Activated naive CD8-positive, alpha-beta T cell treated with anti-CD3 and anti-CD28 coated beads, Interleukin-2, amount 50 U/mL, for 24 hours (primary cell): ENCODE measurements at regions not wholly inside any gene's neighbourhood (a gene's known extent, or its start where the extent isn't known, plus 50 kb on each side); places are given as distances from the start of the nearest gene placed in this dataset.
"Not testable (repeated sequence)": the region's sequence is repeated elsewhere in the genome, so short reads cannot be mapped to it uniquely, and the experiment has no call there.

ENCODE experiments used
- ATAC-seq: fragments of 150-1000 bp; cut with Tn5 transposase; one replicate; pipeline ENCODE4 v1.10.0; 2021
- DNase-seq: peaks from one replicate; pipeline ENCODE4 v3.0.0; 2021
- H3K27ac Mint-ChIP-seq: one replicate; pipeline ENCODE4 v1.8.0; 2021; ENCODE audit warnings: mild to moderate bottlenecking, mixed read lengths
- H3K27me3 Mint-ChIP-seq: one replicate; pipeline ENCODE4 v1.8.0; 2021; ENCODE audit warnings: mixed read lengths
- H3K36me3 Mint-ChIP-seq: one replicate; pipeline ENCODE4 v1.8.0; 2021; ENCODE audit warnings: low read depth, mixed read lengths
- H3K4me1 Mint-ChIP-seq: one replicate; pipeline ENCODE4 v1.8.0; 2021; ENCODE audit warnings: mixed read lengths
- H3K4me3 Mint-ChIP-seq: one replicate; pipeline ENCODE4 v1.8.0; 2021; ENCODE audit warnings: mild to moderate bottlenecking, moderate library complexity, mixed read lengths
- H3K9me3 Mint-ChIP-seq: one replicate; pipeline ENCODE4 v1.8.0; 2021; ENCODE audit warnings: mixed read lengths

GRCh38 chr21:35796844-35797243, 263.5 kb downstream of the SETD4 start:
- DNase-seq (no peak), ATAC-seq (no peak)
- peaks cover 4% of the 10 kb centered on the region for H3K9me3 Mint-ChIP-seq
- peaks cover 11% of the 10 kb centered on the region for H3K4me1 Mint-ChIP-seq
- H3K27ac Mint-ChIP-seq = no peak overlapping the region
- peaks cover 2% of the 10 kb centered on the region for H3K27me3 Mint-ChIP-seq
- H3K36me3 Mint-ChIP-seq = no peaks in the 10 kb centered on the region
- H3K4me3 Mint-ChIP-seq = no peak overlapping the region

GRCh38 chr21:35794527-35794926, 265.8 kb downstream of the SETD4 start:
- DNase-seq, H3K9me3 Mint-ChIP-seq, H3K4me1 Mint-ChIP-seq, ATAC-seq, H3K27me3 Mint-ChIP-seq, H3K36me3 Mint-ChIP-seq, H3K4me3 Mint-ChIP-seq, H3K27ac Mint-ChIP-seq: not testable (repeated sequence)

- no peak for ATAC-seq
- H3K27ac Mint-ChIP-seq = no peak overlapping the region
- peaks cover 2% of the 10 kb centered on the region for H3K27me3 Mint-ChIP-seq
- no peaks in the 10 kb centered on the region for H3K36me3 Mint-ChIP-seq
- H3K4me3 Mint-ChIP-seq = no peak overlapping the region
- peaks cover 4% of the 10 kb centered on the region for H3K9me3 Mint-ChIP-seq
- no peaks in the 10 kb centered on the region for H3K4me1 Mint-ChIP-seq
- no peak for DNase-seq
Measured at GRCh38 chr21:35792569-35793305, 267.6 kb downstream of the SETD4 start.

DNA sequence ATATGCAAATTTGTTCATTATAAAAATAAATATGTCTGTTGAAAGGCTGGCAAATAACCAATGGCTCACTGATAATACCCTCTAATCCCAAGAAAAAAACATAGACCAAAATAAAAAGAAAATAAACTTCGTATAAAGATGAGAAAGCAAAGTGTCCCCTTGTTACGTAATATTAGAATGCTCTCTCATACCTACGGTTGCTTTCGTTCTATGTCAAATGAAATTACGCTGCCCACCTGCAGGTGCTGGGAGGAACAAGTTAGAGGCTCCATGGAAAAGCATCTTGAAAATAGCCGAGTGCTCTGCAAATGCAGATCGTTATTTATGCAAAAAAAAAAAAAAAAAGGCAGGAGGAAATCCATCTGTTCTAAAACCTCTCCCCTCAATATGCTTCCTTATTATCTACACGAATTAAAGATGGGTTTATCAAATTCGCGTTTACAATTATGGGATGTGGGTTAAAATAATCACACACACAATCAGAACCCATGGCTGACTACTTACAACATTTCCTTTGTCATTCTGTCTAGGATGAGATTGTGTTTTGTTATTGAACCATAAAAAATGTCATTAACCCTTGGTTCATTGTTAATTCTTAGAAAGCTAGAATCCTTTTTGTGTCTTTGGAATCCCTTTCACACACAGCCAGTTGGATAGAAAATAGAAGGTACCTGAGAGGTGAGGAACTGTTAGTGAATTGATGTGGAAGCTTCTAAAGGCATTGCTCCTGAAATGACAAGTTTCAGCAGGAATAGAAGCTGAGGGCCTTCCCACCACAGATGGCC, 268.6 kb downstream of the SETD4 start:
- Mint-ChIP-seq H3K4me1 (no peaks in the 10 kb centered on the region), H3K4me3 (no peak overlapping the region), H3K27me3 (peaks cover 5% of the 10 kb centered on the region), H3K27ac (no peak overlapping the region), H3K9me3 (peaks cover 4% of the 10 kb centered on the region), H3K36me3 (no peaks in the 10 kb centered on the region)
- ATAC-seq (no peak), DNase-seq (no peak)

GRCh38 chr21:35783721-35784120, 276.6 kb downstream of the SETD4 start:
- H3K36me3 Mint-ChIP-seq = no peaks in the 10 kb centered on the region
- peaks cover 3% of the 10 kb centered on the region for H3K27me3 Mint-ChIP-seq
- no peak for DNase-seq
- no peak for ATAC-seq
- no peaks in the 10 kb centered on the region for H3K4me1 Mint-ChIP-seq
- H3K4me3 Mint-ChIP-seq = no peak overlapping the region
- no peaks in the 10 kb centered on the region for H3K9me3 Mint-ChIP-seq
- no peak overlapping the region for H3K27ac Mint-ChIP-seq

- H3K9me3 Mint-ChIP-seq = no peaks in the 10 kb centered on the region
- no peak overlapping the region for H3K4me3 Mint-ChIP-seq
- ATAC-seq (no peak), DNase-seq (no peak)
- peaks cover 3% of the 10 kb centered on the region for H3K27me3 Mint-ChIP-seq
- no peaks in the 10 kb centered on the region for H3K4me1 Mint-ChIP-seq
- H3K36me3 Mint-ChIP-seq = no peaks in the 10 kb centered on the region
- H3K27ac Mint-ChIP-seq = no peak overlapping the region
Measured at GRCh38 chr21:35782667-35783066, 277.7 kb downstream of the SETD4 start.

DNA sequence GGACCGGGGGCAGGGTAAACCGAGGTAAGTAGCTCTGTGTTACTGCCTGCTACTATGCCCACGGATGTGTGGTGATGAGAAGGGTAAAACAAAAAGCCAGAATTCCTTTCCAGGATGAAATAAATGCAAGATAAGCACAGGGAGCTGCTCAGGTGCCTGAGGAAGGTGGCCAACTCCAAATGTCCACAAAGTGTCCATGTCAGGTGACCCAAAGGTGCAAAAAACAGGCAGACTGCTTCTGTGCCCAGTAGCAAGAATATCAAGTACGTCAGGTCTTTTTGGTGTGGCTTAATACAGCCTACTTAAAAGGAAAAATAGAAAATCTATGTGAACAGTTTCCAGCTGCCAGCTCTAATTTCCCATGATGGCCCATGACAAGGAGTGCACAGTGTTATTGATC, 279.3 kb downstream of the SETD4 start:
- ATAC-seq (no peak), DNase-seq (no peak)
- H3K4me1 Mint-ChIP-seq = no peaks in the 10 kb centered on the region
- H3K27me3 Mint-ChIP-seq = no peaks in the 10 kb centered on the region
- H3K9me3 Mint-ChIP-seq = no peaks in the 10 kb centered on the region
- no peak overlapping the region for H3K4me3 Mint-ChIP-seq
- no peaks in the 10 kb centered on the region for H3K36me3 Mint-ChIP-seq
- H3K27ac Mint-ChIP-seq = no peak overlapping the region

DNA sequence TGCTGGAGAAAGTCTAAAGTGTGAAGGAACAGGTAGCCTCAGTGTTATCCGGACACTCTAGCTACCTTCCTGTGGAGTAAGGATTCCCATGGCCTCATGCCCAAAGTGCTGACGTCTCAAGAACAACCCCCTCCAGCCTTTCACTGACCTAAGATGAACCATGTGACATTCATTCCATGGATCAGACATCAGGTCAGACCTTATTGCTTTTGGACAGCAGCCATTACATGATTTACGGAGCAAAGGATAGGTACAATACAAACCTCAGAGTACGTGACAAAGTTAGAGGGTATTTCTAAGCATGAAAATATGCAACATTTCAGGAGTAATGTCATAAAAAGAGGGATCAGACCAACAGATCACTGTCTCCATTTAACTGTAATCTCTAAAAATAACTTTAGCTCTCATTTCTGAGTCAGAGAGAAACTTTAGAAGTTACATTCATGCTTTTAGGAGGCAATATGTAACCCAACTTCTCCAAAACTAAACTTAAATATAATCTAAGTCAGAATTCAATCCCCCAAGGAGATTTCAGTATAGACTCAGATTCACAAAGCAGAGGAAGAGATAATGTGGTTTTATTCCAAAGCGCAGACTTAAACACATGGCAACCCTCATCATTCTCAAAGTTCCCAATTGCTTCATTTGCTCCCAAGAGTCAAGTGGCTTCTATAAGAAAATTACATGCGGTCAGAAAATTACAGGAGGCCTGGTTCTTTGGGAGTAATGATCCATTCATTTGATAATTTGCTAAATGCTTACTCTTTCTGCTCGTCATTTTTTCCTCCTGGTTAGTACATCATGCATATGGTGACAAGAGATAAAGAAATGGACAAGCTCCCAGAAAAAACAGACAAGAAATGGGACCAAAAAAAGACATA, 280.4 kb downstream of the SETD4 start:
- ATAC-seq (no peak), DNase-seq (no peak)
- Mint-ChIP-seq H3K27ac (no peak overlapping the region), H3K4me3 (no peak overlapping the region), H3K4me1 (no peaks in the 10 kb centered on the region), H3K9me3 (no peaks in the 10 kb centered on the region), H3K27me3 (no peaks in the 10 kb centered on the region), H3K36me3 (no peaks in the 10 kb centered on the region)

DNA sequence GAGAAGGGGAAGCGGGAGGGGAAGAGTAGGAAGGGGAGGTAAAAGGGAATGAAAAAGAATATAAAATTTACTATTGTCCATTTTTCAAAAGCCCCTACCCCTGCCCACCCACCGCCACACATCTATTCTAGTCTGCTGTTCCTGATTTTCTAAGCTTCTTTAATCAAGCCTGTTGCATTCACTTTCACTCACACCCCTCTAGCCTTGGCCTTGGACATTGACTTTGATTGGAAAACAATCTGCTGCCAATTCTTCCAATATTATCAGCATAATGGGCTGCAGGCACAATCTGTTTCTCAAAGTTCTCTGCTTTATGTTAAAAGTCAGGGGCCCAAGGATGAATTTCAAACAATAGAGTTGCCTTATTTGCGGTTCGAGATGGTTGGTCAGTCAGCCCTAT, 281.2 kb downstream of the SETD4 start:
- no peaks in the 10 kb centered on the region for H3K27me3 Mint-ChIP-seq
- no peaks in the 10 kb centered on the region for H3K36me3 Mint-ChIP-seq
- H3K4me1 Mint-ChIP-seq = no peaks in the 10 kb centered on the region
- no peak overlapping the region for H3K27ac Mint-ChIP-seq
- DNase-seq (no peak), ATAC-seq (no peak)
- no peak overlapping the region for H3K4me3 Mint-ChIP-seq
- no peaks in the 10 kb centered on the region for H3K9me3 Mint-ChIP-seq

DNA sequence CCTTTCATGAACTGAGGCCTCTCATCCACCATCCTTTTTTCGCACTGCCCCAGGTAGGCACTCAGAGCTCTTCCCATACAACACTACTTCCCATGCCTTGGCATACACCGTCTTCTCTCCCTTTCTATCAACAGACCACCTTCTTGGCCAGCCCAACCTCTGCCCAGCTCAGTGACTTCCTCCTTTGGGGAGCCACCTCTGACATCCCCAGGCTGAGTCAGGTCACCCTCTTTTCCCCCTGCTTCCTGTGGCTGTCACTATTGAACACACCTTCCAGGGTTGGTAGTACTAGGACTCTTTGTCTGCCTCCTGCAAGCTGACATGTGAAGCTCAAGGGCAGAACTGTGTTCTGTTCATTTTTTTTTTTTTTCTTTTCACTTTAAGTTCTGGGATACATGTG, 283.2 kb downstream of the SETD4 start:
- no peak overlapping the region for H3K4me3 Mint-ChIP-seq
- no peak overlapping the region for H3K27ac Mint-ChIP-seq

GRCh38 chr21:35775778-35776544, 284.4 kb downstream of the SETD4 start:
- DNase-seq (no peak), ATAC-seq (no peak)
- Mint-ChIP-seq H3K4me3 (no peak overlapping the region), H3K36me3 (no peaks in the 10 kb centered on the region), H3K27ac (no peak overlapping the region), H3K9me3 (no peaks in the 10 kb centered on the region), H3K4me1 (no peaks in the 10 kb centered on the region), H3K27me3 (no peaks in the 10 kb centered on the region)

More for the DNA sequence above, 283.2 kb downstream of the SETD4 start:
- no peaks in the 10 kb centered on the region for H3K27me3 Mint-ChIP-seq
- ATAC-seq (no peak), DNase-seq (no peak)
- H3K9me3 Mint-ChIP-seq = no peaks in the 10 kb centered on the region
- H3K36me3 Mint-ChIP-seq = no peaks in the 10 kb centered on the region
- no peaks in the 10 kb centered on the region for H3K4me1 Mint-ChIP-seq

GRCh38 chr21:35770101-35770945, 290.0 kb downstream of the SETD4 start:
- H3K4me1 Mint-ChIP-seq = no peaks in the 10 kb centered on the region

GRCh38 chr21:35768187-35768586, 292.1 kb downstream of the SETD4 start:
- ATAC-seq = no peak
- no peak overlapping the region for H3K4me3 Mint-ChIP-seq
- no peaks in the 10 kb centered on the region for H3K4me1 Mint-ChIP-seq
- no peak overlapping the region for H3K27ac Mint-ChIP-seq
- H3K36me3 Mint-ChIP-seq = no peaks in the 10 kb centered on the region
- no peaks in the 10 kb centered on the region for H3K9me3 Mint-ChIP-seq
- no peak for DNase-seq
- no peaks in the 10 kb centered on the region for H3K27me3 Mint-ChIP-seq

More at GRCh38 chr21:35770101-35770945, 290.0 kb downstream of the SETD4 start:
- Mint-ChIP-seq H3K27ac (no peak overlapping the region), H3K4me3 (no peak overlapping the region), H3K9me3 (no peaks in the 10 kb centered on the region), H3K36me3 (no peaks in the 10 kb centered on the region), H3K27me3 (no peaks in the 10 kb centered on the region)
- no peak for DNase-seq
- no peak for ATAC-seq
